ENCODE measurements at regions not wholly inside any gene's neighbourhood (a gene's known extent, or its start where the extent isn't known, plus 50 kb on each side); places are given as distances from the start of the nearest gene placed in this dataset.

GRCh38 chr11:81421251-81421860 is 1312.3 kb downstream of the FAM181B start:
- no peak for TF ChIP-seq CTCF (IDR thresholded peaks at IDR 0.05)

- TF ChIP-seq CTCF (IDR thresholded peaks at IDR 0.05), result no peak
Measured at GRCh38 chr11:81420668-81421250, 1312.9 kb downstream of the FAM181B start.

DNA sequence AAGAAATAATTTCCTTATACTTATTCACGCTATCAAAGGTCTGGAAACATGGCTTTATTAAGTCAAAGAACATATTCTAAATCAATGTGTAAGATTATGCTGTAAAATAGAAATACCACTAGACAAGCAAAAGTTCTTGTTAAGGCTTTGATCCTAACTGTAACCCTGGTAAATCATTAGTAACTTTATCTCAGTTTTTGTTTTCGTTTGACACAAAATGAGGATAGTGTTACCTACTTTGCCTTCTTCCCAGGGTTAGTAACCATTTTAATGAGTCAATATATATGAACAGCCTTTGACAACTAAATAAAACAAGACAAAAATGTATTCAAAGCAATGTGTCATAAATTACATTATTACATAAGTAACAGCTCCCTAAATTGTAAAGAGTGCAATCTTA is 1336.3 kb downstream of the FAM181B start:
- TF ChIP-seq CTCF (IDR thresholded peaks at IDR 0.05), result no peak

DNA sequence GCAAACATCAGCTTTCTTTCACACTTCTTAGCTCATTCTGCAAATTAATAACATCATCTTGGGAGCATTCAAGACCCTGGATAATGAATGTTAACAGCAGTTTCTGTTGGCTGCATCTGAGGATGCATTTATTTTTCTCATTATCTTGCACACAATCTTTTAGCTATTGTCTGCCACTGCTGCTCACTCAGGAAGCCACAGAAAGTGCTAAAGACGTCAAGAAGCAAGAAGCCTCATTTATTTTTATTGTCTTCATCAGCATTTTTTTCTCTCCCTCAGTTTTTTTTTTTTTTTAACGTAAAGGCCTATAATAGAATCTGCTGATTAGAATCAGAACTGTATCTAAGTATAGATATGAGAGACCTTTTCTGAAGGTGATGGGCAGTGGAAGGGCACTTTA is 1339.4 kb downstream of the FAM181B start:
- TF ChIP-seq CTCF (IDR thresholded peaks at IDR 0.05), result no peak

DNA sequence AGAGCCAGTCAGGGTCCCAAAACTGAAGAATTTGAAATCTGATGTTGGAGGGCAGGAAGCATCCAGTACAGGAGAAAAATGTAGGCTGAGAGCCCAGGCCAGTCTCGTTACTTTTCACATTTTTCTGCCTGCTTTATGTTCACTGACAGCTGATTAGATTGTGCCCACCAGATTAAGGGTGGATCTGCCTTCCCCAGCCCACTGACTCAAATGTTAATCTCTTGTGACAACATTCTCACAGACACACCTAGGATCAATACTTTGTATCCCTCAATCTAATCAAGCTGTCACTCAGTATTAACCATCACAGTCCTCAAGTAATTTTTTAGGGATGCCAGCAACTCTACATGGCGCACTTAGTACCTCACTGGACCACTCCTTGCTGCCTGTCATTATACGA is 1345.3 kb downstream of the FAM181B start:
- no peak for TF ChIP-seq CTCF (IDR thresholded peaks at IDR 0.05)

GRCh38 chr11:81380395-81380794 is 1353.3 kb downstream of the FAM181B start:
- TF ChIP-seq CTCF (IDR thresholded peaks at IDR 0.05), result no peak

- TF ChIP-seq CTCF (IDR thresholded peaks at IDR 0.05), result no peak
Measured at GRCh38 chr11:81377418-81377817, 1356.2 kb downstream of the FAM181B start.

- no peak for TF ChIP-seq CTCF (IDR thresholded peaks at IDR 0.05)
Measured at GRCh38 chr11:81373986-81374385, 1359.7 kb downstream of the FAM181B start.
